ENCODE measurements at regions not wholly inside any gene's neighbourhood (a gene's known extent, or its start where the extent isn't known, plus 50 kb on each side); places are given as distances from the start of the nearest gene placed in this dataset.

DNA sequence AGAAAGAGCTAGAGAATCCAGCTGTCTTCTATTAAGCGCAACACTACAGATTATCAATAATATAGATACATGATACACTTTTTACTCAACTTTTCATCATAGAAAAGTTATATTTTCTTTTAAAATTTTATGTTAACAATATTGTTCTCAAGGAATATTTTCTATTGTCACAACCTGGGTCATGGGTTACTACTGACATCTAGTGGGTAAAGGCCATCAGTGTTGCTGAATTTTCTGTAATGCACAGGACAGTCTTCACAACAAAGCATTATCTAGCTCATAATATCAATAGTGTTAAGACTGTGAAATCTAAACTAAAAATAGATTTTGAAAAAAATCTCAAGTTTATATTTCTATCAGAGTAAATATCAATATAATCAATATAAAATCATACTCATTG lies 209.8 kb downstream of the ZNF33B start:
- Histone ChIP-seq H3K4me1 (no peaks in the 10 kb centered on the region), H3K36me3 (no peaks in the 10 kb centered on the region), H3K27me3 (no peaks in the 10 kb centered on the region), H3K27ac (no peak overlapping the region), H3K4me3 (no peak overlapping the region), H3K9me3 (no peaks in the 10 kb centered on the region)
- TF ChIP-seq CTCF (IDR thresholded peaks at IDR 0.05) = no peak
- no peak for DNase-seq
- intact Hi-C loops (cut with DNase I; ENCODE audit: low total_unique reads) = no loop called here

DNA sequence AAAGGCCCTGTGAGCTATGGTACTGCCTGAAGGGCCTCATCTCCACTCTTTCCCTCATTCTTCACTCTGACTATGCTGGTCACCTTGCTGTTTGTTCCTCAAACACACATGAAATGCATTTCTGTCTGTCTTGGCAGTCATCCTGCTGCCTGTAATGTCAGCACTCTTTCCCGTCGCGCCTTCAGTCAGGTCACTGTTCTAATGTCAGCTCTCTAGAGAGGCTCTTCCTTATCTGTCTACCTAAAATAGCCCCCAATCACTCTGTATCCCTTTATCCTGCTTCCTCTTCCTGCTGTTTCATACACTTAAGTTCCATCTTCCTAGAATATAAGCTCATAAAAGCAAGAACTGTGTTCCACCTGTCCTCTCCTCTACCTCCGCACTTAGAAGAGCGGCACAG lies 215.5 kb downstream of the ZNF33B start:
- no peak for TF ChIP-seq CTCF (IDR thresholded peaks at IDR 0.05)
- no peak for DNase-seq
- intact Hi-C loops (cut with DNase I; ENCODE audit: low total_unique reads) = no loop called here

DNA sequence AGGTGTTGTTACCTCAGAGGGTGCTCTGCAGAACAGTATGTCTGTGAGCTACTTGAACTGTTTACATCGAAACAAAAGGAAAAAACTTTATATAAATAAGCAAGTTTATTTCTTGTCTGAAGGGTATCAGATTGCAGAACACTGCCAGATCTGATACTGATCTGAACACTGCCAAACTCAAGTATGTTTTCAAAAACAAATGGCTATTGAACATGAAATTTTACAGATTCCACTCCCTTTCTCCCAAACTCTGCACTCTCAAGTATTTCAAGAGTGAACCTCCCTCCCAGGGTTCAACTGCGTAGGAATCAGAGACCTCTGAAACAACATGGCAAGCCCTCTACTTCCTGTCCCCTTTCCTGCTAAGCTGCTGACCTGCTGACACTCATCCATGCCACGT lies 216.6 kb downstream of the ZNF33B start:
- intact Hi-C loops (cut with DNase I; ENCODE audit: low total_unique reads) = no loop called here
- H3K27me3 ChIP-seq = no peaks in the 10 kb centered on the region
- no peaks in the 10 kb centered on the region for H3K9me3 ChIP-seq
- TF ChIP-seq CTCF (IDR thresholded peaks at IDR 0.05) = no peak
- no peaks in the 10 kb centered on the region for H3K4me1 ChIP-seq
- no peaks in the 10 kb centered on the region for H3K36me3 ChIP-seq
- no peak overlapping the region for H3K4me3 ChIP-seq
- H3K27ac ChIP-seq = no peak overlapping the region
- DNase-seq = no peak

More for the DNA sequence above, 215.5 kb downstream of the ZNF33B start:
- Histone ChIP-seq H3K9me3 (no peaks in the 10 kb centered on the region), H3K27me3 (no peaks in the 10 kb centered on the region), H3K36me3 (no peaks in the 10 kb centered on the region), H3K27ac (no peak overlapping the region), H3K4me1 (no peaks in the 10 kb centered on the region), H3K4me3 (no peak overlapping the region)

DNA sequence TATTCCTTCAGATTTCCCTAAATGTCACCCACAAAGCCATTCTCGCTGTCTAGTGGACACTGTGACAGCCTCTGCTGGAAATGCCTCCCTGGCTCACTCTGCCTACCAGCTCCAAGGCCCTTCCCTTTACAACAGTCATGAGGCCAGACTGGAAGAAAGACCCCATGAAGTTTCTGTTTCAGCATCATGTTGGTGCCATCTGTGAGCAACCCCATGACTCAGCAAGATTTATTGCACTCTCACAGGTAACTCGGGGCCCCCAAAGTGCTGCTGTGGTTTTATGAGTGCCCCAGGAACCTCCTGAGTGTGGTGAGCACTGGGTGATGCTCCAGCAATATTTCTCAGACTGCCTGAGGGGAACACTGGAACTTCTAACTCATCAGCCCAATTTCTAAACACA lies 218.6 kb downstream of the ZNF33B start:
- no peak for TF ChIP-seq CTCF (IDR thresholded peaks at IDR 0.05)
- Histone ChIP-seq H3K27ac (no peak overlapping the region), H3K36me3 (no peaks in the 10 kb centered on the region), H3K27me3 (no peaks in the 10 kb centered on the region), H3K4me1 (no peaks in the 10 kb centered on the region), H3K9me3 (no peaks in the 10 kb centered on the region), H3K4me3 (no peak overlapping the region)
- intact Hi-C loops (cut with DNase I; ENCODE audit: low total_unique reads) = no loop called here
- DNase-seq = no peak

DNA sequence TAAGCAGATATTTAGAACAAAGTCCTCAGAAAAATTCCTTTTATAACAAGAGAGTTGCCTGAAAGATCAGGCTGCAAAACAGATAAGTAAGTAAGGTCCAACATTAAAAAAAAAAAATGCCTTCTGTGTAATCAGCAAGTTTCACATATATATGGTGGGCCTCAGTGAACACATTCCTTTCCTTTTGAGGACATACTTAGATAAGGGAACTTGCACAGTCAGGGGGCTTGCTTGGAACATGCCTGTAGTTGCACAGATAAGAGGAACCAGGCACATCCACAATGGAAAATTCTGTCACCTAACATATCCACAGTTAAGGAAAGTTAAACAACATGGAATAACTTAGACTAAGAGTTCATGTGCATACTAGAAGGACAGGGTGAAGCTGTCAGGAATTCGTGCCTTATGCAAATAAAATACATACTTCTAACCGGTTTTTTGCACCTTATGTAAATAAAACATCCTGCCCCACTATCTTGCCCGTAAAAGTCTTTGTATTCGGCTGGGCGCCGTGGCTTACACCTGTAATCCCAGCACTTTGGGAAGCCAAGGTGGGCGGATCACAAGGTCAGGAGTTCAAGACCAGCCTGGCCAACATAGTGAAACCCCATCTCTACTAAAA lies 257.3 kb downstream of the ZNF33B start:
- H3K36me3 ChIP-seq = no peaks in the 10 kb centered on the region
- TF ChIP-seq CTCF (IDR thresholded peaks at IDR 0.05) = no peak
- no peak for DNase-seq
- intact Hi-C loops (cut with DNase I; ENCODE audit: low total_unique reads) = no loop called here
- H3K4me3 ChIP-seq = no peak overlapping the region
- H3K9me3 ChIP-seq = peaks cover 0 to 2% (median 0%) of the 10 kb centered on the region in 3 donors
- no peaks in the 10 kb centered on the region for H3K4me1 ChIP-seq
- no peak overlapping the region for H3K27ac ChIP-seq
- no peaks in the 10 kb centered on the region for H3K27me3 ChIP-seq
